ENCODE measurements at regions not wholly inside any gene's neighbourhood (a gene's known extent, or its start where the extent isn't known, plus 50 kb on each side); places are given as distances from the start of the nearest gene placed in this dataset.
A peak's percentile ranks its signal among the peaks of the same experiment; 100 is the strongest.
"Not testable (repeated sequence)": the region's sequence is repeated elsewhere in the genome, so short reads cannot be mapped to it uniquely, and the experiment has no call there.

- DNase-seq: no peak
Observed at GRCh38 chr2:117537032-117537431, 277.5 kb upstream of the DDX18 start.

- no peak for DNase-seq
Observed at GRCh38 chr2:117551858-117552257, 262.6 kb upstream of the DDX18 start.

GRCh38 chr2:117553448-117553847 lies 261.0 kb upstream of the DDX18 start:
- DNase-seq: no peak

- DNase-seq: no peak
Observed at GRCh38 chr2:117555965-117556364, 258.5 kb upstream of the DDX18 start.

- DNase-seq: no peak
Observed at GRCh38 chr2:117557626-117558025, 256.9 kb upstream of the DDX18 start.

GRCh38 chr2:117562654-117563053 lies 251.8 kb upstream of the DDX18 start:
- no peak for DNase-seq

- DNase-seq: no peak
Observed at GRCh38 chr2:117571590-117572349, 242.7 kb upstream of the DDX18 start.

GRCh38 chr2:117587310-117587709 lies 227.2 kb upstream of the DDX18 start:
- DNase-seq: no peak

GRCh38 chr2:117603060-117603459 lies 211.4 kb upstream of the DDX18 start:
- peak; percentile 3 for DNase-seq

- peak; percentile 46 for DNase-seq
Observed at GRCh38 chr2:117603567-117603966, 210.9 kb upstream of the DDX18 start.

- no peak for DNase-seq
Observed at GRCh38 chr2:117607202-117607601, 207.3 kb upstream of the DDX18 start.

GRCh38 chr2:117613101-117613500 lies 201.4 kb upstream of the DDX18 start:
- no peak for DNase-seq

- DNase-seq: no peak
Observed at GRCh38 chr2:117614296-117614695, 200.2 kb upstream of the DDX18 start.

GRCh38 chr2:117614823-117615534 lies 199.5 kb upstream of the DDX18 start:
- no peak for DNase-seq

GRCh38 chr2:117618607-117619006 lies 195.9 kb upstream of the DDX18 start:
- no peak for DNase-seq

GRCh38 chr2:117621326-117621725 lies 193.2 kb upstream of the DDX18 start:
- DNase-seq: no peak

- not testable (repeated sequence) for DNase-seq
Observed at GRCh38 chr2:117623175-117623574, 191.3 kb upstream of the DDX18 start.

- peak; percentile 3 for DNase-seq
Observed at GRCh38 chr2:117631152-117631945, 183.1 kb upstream of the DDX18 start.

GRCh38 chr2:117635481-117635880 lies 179.0 kb upstream of the DDX18 start:
- DNase-seq: no peak

- no peak for DNase-seq
Observed at GRCh38 chr2:117639401-117639800, 175.1 kb upstream of the DDX18 start.

- DNase-seq: no peak
Observed at GRCh38 chr2:117644403-117644802, 170.1 kb upstream of the DDX18 start.

- no peak for DNase-seq
Observed at GRCh38 chr2:117645458-117645857, 169.0 kb upstream of the DDX18 start.

GRCh38 chr2:117646099-117646498 lies 168.4 kb upstream of the DDX18 start:
- no peak for DNase-seq

All from tongue (tissue), 1 donor.